SK-N-SH treated with all-trans-retinoic acid at 6 μM for 48 hours (cell line): ENCODE measurements at regions not wholly inside any gene's neighbourhood (a gene's known extent, or its start where the extent isn't known, plus 50 kb on each side); places are given as distances from the start of the nearest gene placed in this dataset.

Source experiments
- ATAC-seq: fragments of 200-7000 bp; cut with Tn5 transposase; 3 replicates; pipeline ENCODE4 v1.9.1; 2020; ENCODE audit warnings: mild to moderate bottlenecking, moderate library complexity
- ARNTL ChIP-seq: fragments of 450-650 bp; formaldehyde crosslinking; IDR thresholded peaks from 2 replicates; pipeline ENCODE4 v1.5.0; 2020; ENCODE audit warnings: low read depth, mild to moderate bottlenecking, moderate library complexity, borderline replicate concordance
- BACH2 ChIP-seq: fragments of 250-450 bp; sonication (Bioruptor Pico); IDR thresholded peaks from 2 replicates; pipeline ENCODE4 v1.9.0; 2021; ENCODE audit warnings: mild to moderate bottlenecking, borderline replicate concordance
- CREB5 ChIP-seq: fragments of 250-450 bp; sonication (Bioruptor Pico); IDR thresholded peaks from 2 replicates; pipeline ENCODE4 v1.5.1; 2020; ENCODE audit warnings: low read depth, mild to moderate bottlenecking, moderate library complexity
- CSDC2 ChIP-seq: fragments of 250-450 bp; sonication (Bioruptor Pico); IDR thresholded peaks from 2 replicates; pipeline ENCODE4 v1.5.0; 2020; ENCODE audit warnings: mild to moderate bottlenecking, moderate library complexity
- ESRRG ChIP-seq: fragments of 250-450 bp; sonication (Bioruptor Pico); IDR thresholded peaks from 2 replicates; pipeline ENCODE4 v1.6.1; 2021; ENCODE audit warnings: mild to moderate bottlenecking
- GLIS3 ChIP-seq: fragments of 250-450 bp; sonication (Bioruptor Pico); IDR thresholded peaks from 2 replicates; pipeline ENCODE4 v1.5.0; 2020; ENCODE audit warnings: mild to moderate bottlenecking, moderate library complexity
- ISL1 ChIP-seq: fragments of 250-450 bp; sonication (Bioruptor Pico); IDR thresholded peaks from 2 replicates; pipeline ENCODE4 v2.1.2; 2022; ENCODE audit warnings: mild to moderate bottlenecking, moderate library complexity
- OSR1 ChIP-seq: fragments of 250-450 bp; sonication (Bioruptor Pico); IDR thresholded peaks from 2 replicates; pipeline ENCODE4 v1.8.0; 2022; ENCODE audit warnings: moderate library complexity, mild to moderate bottlenecking, inconsistent platforms
- PPARA ChIP-seq: fragments of 250-450 bp; sonication (Bioruptor Pico); IDR thresholded peaks from 2 replicates; pipeline ENCODE4 v1.5.0; 2020; ENCODE audit warnings: mild to moderate bottlenecking, borderline replicate concordance
- RARB ChIP-seq: fragments of 250-450 bp; sonication (Bioruptor Pico); IDR thresholded peaks from 2 replicates; pipeline ENCODE4 v1.8.0; 2021; ENCODE audit warnings: mild to moderate bottlenecking, moderate library complexity
- SNAI2 ChIP-seq: fragments of 250-450 bp; sonication (Bioruptor Pico); IDR thresholded peaks from 2 replicates; pipeline ENCODE4 v1.5.0; 2020; ENCODE audit warnings: mild to moderate bottlenecking, moderate library complexity
- TCF4 ChIP-seq: fragments of 250-450 bp; sonication (Bioruptor Pico); IDR thresholded peaks from 2 replicates; pipeline ENCODE4 v1.8.0; 2021; ENCODE audit warnings: mild to moderate bottlenecking, moderate library complexity, borderline replicate concordance
- TOX ChIP-seq: fragments of 250-450 bp; sonication (Bioruptor Pico); IDR thresholded peaks from 2 replicates; pipeline ENCODE4 v1.8.0; 2021; ENCODE audit warnings: mild to moderate bottlenecking, moderate library complexity, borderline replicate concordance
- TSHZ2 ChIP-seq: fragments of 250-450 bp; sonication (Bioruptor Pico); IDR thresholded peaks from 2 replicates; pipeline ENCODE4 v1.5.0; 2020; ENCODE audit warnings: mild to moderate bottlenecking, moderate library complexity
- ZC3H10 ChIP-seq: fragments of 250-450 bp; sonication (Bioruptor Pico); IDR thresholded peaks from 2 replicates; pipeline ENCODE4 v1.5.1; 2021; ENCODE audit warnings: mild to moderate bottlenecking, moderate library complexity
- ZFP3 ChIP-seq: fragments of 250-450 bp; sonication (Bioruptor Pico); IDR thresholded peaks from 2 replicates; pipeline ENCODE4 v1.5.0; 2020; ENCODE audit warnings: mild to moderate bottlenecking, moderate library complexity
- ZFP30 ChIP-seq: fragments of 450-650 bp; formaldehyde crosslinking; IDR thresholded peaks from 2 replicates; pipeline ENCODE4 v1.5.0; 2022; ENCODE audit warnings: mild to moderate bottlenecking, moderate library complexity
- ZNF565 ChIP-seq: fragments of 450-650 bp; formaldehyde crosslinking; conservative IDR thresholded peaks from 2 replicates; pipeline ENCODE4 v1.5.0; 2020; ENCODE audit warnings: low read depth, mild to moderate bottlenecking, moderate library complexity
- ZNF70 ChIP-seq: fragments of 450-650 bp; formaldehyde crosslinking; IDR thresholded peaks from 2 replicates; pipeline ENCODE4 v1.5.0; 2020; ENCODE audit warnings: mild to moderate bottlenecking, moderate library complexity
- TF ChIP-seq, protein P1 (sequence below): fragments of 250-450 bp; sonication (Bioruptor Pico); IDR thresholded peaks from 2 replicates; pipeline ENCODE4 v1.8.0; 2021; ENCODE audit warnings: low read depth, mild to moderate bottlenecking, moderate library complexity, borderline replicate concordance

DNA sequence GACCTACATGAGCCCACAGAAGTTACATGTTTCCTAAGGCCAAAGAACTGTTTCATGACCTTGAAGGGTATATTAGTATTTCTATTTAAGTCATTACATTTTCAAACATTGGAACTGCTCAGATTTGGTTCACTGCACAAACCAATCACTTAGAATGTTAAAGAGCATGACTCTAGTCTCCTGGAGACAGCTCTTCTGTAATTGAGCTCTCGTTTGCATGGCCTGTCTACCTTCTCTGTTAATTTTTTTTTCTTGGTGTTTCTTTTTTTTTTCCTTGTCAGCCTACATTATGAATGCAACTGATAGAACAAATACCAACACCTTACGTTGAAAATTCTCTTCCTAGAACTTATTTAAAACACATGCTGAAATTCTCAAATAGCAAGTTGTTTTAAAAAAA is 860.2 kb upstream of the MAP3K7 start:
- ATAC-seq = no peak
- TF ChIP-seq BACH2 (CRISPR knock-in tag) (no peak), ARNTL (CRISPR knock-in tag) (no peak)

DNA sequence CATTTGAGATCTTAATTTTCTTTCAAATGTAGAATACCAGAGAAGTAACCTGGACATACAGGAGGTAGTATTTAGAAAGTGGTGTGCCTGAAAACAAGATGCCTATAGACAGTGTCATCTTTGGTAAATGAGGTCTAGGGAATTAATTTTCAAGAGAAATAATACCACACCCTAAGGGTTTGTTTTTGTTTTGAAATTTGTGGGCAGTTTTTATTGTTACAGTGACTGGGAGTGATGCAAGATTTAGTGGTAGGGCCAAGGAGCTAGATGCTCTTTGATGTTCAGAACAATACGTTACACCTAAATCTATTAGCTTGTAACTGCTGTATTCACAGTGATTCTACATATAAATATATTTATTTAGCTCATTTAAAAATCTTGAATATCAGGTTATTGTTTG is 856.5 kb upstream of the MAP3K7 start:
- ATAC-seq = no peak
- TF ChIP-seq ZNF565 (CRISPR knock-in tag) (no peak), SNAI2 (CRISPR knock-in tag) (no peak), GLIS3 (CRISPR knock-in tag) (no peak), TOX (CRISPR knock-in tag) (no peak), ZC3H10 (CRISPR knock-in tag) (no peak), OSR1 (CRISPR knock-in tag) (no peak), BACH2 (CRISPR knock-in tag) (no peak), CREB5 (CRISPR knock-in tag) (no peak)
- TF ChIP-seq, protein P1, sequence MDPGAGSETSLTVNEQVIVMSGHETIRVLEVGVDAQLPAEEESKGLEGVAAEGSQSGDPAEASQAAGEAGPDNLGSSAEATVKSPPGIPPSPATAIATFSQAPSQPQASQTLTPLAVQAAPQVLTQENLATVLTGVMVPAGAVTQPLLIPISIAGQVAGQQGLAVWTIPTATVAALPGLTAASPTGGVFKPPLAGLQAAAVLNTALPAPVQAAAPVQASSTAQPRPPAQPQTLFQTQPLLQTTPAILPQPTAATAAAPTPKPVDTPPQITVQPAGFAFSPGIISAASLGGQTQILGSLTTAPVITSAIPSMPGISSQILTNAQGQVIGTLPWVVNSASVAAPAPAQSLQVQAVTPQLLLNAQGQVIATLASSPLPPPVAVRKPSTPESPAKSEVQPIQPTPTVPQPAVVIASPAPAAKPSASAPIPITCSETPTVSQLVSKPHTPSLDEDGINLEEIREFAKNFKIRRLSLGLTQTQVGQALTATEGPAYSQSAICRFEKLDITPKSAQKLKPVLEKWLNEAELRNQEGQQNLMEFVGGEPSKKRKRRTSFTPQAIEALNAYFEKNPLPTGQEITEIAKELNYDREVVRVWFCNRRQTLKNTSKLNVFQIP = no peak

DNA sequence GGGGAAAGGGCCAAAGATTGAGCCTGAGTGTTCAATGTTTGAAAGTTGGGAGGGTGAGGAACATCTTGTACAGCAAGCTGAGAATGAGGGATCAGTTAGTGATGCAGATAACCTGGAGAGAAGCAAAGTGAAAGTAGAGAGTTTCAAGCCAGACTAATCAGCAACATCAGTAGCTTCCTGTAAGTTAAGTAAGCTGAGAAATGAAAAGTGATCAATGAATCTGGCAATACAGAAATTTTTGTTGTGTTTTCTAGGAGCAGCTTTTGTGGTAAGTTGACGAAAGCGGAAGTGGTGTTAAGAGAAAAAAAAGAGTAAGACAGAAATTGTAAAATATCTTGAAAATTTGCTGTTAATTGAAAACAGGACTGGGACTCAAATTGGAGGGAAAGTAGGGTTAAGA is 855.5 kb upstream of the MAP3K7 start:
- no peak for ATAC-seq
- TF ChIP-seq TOX (CRISPR knock-in tag) = no peak
- TF ChIP-seq ZNF70 (CRISPR knock-in tag) = no peak
- no peak for TF ChIP-seq ZFP3 (CRISPR knock-in tag)
- TF ChIP-seq TCF4 = no peak
- TF ChIP-seq ZFP30 (CRISPR knock-in tag) = no peak
- TF ChIP-seq ESRRG (CRISPR knock-in tag) = no peak
- TF ChIP-seq, protein P1 = no peak
- no peak for TF ChIP-seq ZNF565 (CRISPR knock-in tag)
- no peak for TF ChIP-seq CSDC2 (CRISPR knock-in tag)

- TF ChIP-seq PPARA (CRISPR knock-in tag) (no peak), ZFP3 (CRISPR knock-in tag) (no peak), ZNF565 (CRISPR knock-in tag) (no peak), TSHZ2 (no peak), GLIS3 (CRISPR knock-in tag) (no peak), CSDC2 (CRISPR knock-in tag) (no peak), TCF4 (no peak), RARB (CRISPR knock-in tag) (no peak), ISL1 (CRISPR knock-in tag) (no peak), CREB5 (CRISPR knock-in tag) (no peak)
- no peak for ATAC-seq
These were observed 851.7 kb upstream of the MAP3K7 start for GRCh38 chr6:91438570-91438969.
